ENCODE measurements at regions not wholly inside any gene's neighbourhood (a gene's known extent, or its start where the extent isn't known, plus 50 kb on each side); places are given as distances from the start of the nearest gene placed in this dataset.
A peak's percentile ranks its signal among the peaks of the same experiment; 100 is the strongest.

DNA sequence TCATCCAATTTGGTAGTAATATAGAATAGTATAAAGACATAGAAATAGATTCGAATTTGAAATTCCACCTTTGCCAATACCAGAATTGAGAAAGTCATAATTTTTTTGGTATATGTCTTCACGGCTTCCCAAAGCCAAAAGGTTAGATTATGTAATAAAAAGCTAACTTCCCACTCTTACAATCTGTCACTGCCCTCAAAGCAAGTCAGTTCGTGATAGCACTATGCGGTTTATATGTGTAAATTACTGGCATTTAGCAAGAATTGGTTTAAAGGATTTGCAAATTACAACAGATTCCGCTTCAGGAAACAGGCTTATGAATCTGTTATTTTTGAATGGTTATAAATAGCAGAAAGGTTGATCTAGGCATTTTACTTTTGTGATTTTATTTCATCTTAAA is 679.4 kb upstream of the ADGRL2 start:
- intact Hi-C loops (cut with DNase I, micrococcal nuclease), result no loop called here
- ATAC-seq (no peak), DNase-seq (no peak)

DNA sequence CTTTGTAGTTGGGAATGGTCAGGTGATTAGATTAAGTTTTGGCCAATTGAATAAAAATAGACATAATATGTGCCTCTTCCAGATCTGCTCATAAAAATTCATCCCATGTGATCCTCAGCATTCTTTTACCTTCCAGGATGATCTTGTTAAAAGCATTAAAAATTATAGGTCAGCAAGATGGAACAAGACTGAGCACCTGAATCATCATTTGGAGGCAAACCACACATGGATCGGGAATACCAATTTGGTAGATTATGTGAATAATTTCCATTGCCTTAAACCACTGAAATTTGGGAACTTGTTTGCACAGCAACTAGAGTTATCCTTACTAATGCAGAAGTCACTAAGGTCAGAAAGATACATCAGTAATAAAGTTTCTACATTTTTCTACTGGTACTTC is 681.4 kb upstream of the ADGRL2 start:
- DNase-seq (no peak), ATAC-seq (no peak)
- intact Hi-C loops (cut with DNase I, micrococcal nuclease), result no loop called here

DNA sequence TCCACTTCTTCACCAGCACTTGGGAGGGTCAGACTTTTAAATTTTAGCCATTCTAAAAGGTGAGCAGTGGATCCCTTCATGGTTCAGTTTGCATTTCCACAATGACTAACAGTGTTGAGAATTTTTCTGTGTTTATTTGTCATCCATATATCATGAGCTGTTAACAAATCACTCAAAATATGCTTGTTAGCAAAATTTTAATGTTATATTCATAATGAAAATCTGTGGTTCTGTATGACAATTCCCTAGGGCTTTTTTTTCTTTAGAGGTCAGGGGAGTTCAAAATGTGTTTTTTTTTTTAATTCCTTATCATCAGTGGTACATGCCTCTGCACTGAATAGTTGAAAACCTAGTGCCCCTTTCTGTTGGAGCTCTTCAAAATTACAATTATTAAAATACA is 682.2 kb upstream of the ADGRL2 start:
- intact Hi-C loops (cut with DNase I, micrococcal nuclease), result no loop called here
- DNase-seq (no peak), ATAC-seq (no peak)

DNA sequence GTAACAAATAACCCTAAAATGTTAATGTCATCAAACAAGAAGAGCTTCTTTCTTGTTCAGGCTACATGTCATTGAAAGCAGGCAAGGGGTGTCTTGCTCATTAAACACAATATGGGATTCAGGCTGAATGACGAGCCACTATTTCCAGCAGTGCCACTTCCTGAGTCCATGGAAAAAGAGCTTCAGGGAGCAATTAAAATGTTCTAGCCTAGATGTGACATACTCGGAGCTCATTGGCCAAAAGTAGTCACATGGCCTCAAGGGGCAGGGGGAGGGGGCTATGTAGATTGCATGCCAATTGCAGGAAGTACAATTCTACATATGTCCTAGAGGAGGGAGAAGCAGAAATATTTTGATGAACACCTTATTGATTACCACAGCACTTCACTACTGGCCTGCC is 685.3 kb upstream of the ADGRL2 start:
- ATAC-seq, result no peak
- intact Hi-C loops (cut with DNase I, micrococcal nuclease), result no loop called here
- DNase-seq, result no peak

DNA sequence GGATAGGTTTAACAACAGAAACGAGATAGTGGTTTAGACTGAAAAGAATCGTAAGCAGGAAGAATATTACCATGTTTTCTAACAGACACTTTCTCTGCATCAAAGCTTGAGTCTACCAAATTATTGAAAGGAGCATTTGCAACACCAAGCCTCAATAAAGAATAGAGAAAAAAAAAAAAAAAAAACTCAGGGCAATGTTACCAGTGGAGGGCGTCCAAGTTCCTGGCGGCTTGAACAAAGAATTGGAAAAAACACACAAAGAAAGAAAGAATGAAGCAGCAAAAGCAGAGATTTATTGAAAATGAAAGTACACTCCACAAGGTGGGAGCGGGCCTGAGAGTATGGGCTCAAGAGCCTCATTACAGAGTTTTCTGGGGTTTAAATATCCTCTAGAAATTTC is 686.5 kb upstream of the ADGRL2 start:
- DNase-seq (no peak), ATAC-seq (no peak)
- intact Hi-C loops (cut with DNase I, micrococcal nuclease), result no loop called here

DNA sequence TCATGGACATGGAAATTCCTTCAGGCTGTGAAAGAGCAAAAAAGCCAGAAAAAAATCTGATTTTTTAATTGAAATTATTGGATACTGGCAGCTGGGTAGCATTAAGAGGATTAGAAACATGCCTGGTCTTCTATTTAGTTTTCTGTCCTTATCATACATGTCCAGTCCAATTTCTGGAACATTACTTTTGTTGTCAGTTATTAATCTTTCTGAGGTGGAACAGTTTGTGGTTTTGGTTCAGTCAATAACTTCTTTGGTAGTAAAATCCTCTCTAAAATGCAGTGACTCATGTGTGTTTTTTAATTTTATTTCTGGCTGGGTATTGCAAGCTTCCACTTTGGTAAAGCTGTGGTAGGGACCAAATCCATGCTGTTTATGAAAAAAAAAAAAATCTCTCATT is 687.0 kb upstream of the ADGRL2 start:
- intact Hi-C loops (cut with DNase I, micrococcal nuclease), result no loop called here
- ATAC-seq, result no peak
- no peak for DNase-seq

DNA sequence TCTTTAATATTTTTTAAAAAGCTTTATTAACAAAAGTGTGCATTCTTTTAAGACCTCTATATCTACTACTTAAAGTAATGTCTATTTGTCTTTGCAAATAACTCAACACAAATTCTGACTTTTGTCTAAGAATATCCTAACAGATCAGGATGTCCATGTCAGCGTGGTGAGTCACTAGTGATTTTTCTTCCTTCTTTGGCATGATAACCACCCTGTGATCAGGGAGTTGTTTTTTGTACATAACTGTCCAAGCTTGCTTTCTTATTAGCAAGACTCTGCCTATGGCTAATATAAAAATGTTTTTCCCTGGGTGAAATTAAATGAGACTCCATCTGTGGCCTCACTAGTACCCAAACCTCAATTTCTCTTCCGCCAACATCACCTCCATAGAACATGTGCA is 688.9 kb upstream of the ADGRL2 start:
- intact Hi-C loops (cut with DNase I, micrococcal nuclease), result no loop called here
- ATAC-seq (no peak), DNase-seq (no peak)

DNA sequence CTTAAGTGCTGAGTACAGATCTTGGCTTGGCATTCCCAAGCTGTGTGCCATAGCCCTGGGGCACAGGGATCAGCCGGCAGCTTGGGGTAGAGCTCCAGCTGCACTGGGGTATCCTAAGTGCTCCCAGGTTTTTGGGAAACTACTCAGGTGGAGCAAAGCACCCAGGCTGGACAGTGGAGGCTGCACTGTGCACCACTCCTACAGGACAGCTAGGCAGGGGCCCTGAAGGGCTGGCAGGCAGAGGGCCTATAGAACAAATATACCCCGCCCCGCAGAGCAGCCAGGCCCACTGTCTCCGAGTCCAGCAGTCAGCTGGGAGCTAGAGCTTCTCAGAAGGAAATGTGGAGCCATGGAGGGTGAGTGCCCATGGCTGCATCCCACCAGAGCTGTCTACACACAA is 691.7 kb upstream of the ADGRL2 start:
- DNase-seq, result no peak
- intact Hi-C loops (cut with DNase I, micrococcal nuclease), result no loop called here
- no peak for ATAC-seq

DNA sequence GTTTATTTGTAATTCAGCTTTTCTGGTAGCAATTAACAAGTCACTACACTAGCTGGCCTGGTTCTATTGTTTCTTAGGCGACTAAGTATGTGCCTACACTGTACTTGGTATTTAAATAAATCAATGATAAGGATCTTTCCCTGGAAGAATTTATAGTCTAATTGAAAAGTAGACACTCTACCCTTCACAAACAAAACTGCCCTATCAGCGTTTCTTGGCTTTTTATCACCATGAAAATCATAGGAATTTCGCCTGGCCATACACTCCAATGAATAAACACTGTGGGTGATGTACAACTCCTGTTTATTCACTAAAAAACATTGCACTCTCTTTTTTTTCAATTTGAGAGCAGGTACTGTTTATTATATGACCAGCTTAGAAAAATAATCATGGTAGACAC is 702.9 kb upstream of the ADGRL2 start:
- DNase-seq (no peak), ATAC-seq (no peak)
- intact Hi-C loops (cut with DNase I, micrococcal nuclease), result no loop called here

DNA sequence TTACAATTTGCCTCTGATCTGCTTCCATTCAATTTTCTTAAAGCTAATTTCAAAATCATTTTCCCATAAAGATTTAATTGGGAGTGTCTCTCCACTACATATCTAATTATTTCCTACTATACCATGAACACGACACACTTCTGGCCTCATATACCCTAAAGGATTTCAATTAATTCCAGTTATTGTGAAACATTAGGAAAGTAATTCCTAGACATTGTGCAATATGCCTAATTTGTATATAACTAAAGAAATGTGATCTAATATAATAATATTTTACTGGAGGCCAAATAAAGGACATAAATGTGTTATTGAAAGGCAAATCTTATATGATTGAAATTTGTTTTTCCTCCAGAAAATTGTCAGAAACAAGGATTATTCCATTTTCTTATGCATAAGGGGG is 727.2 kb upstream of the ADGRL2 start:
- intact Hi-C loops (cut with DNase I, micrococcal nuclease), result no loop called here
- DNase-seq, result no peak
- ATAC-seq, result no peak

DNA sequence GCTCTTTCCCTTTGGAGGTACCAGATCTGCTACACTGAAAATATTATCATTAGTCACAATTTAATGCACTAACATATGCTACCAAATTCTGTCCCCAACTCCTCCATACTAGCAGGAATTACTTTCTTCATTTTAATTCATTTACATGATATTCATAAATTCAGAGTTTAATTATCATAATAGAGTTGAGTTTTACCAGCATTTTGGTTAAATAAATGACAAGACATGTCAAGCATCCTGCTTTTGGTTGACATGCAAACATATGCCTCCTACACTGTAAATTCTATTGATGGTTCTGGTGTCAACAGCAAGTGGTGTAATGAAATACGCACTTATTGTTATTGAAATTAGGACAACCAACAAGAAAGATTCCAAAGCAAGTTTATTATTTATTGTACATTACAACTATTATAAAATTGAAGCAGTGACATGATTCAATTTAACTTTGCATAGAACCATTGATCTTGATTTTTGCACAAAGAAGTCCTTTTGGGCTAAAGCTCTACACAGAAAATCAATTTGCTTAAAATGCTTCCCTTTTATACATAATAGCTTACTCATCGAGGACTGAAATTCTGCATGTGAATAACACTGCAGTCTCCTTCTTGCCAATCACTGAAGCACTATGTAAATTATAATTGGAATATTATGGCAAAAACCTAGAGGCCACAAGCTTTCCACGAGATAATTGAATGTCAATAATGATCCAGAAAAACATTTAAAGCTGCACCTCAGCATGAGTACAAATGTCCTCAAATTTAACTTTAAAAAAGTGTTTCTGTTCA is 728.6 kb upstream of the ADGRL2 start:
- intact Hi-C loops (cut with DNase I, micrococcal nuclease), result no loop called here
- ATAC-seq (no peak), DNase-seq (no peak)

DNA sequence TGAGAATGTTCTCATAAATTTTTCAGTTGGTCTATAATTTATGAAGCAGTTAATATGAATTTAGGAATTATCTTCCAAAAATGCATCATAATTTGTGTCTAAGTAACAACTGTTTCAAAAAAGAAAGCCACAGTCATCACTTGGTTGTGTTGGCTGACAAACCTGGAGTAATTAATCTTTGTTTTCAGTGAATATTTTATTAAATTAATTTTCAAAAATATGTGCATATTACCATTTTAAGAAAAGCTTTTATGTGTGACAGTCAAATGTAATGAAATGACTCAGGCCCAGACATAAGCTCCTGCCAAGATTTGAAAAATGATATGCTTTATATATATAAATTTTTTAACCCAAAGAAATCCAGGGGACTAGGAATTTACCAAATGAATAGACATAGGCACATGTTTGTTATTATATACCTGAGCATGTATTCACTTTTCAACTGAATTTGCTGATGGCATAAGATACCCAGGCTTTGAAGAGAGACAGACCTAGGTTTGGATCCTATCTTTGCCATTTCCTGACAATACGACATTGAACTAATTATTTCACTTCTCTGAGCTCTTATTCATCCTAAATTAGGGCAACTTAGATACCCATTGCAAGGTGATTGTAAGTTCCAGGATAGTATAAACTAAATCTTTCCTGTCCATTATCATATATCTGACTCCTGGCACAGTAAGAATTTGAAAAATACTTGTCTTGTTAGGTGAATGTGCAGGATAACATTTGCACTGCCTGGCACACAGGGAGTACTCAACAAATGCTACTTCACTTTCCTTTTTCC is 729.5 kb upstream of the ADGRL2 start:
- DNase-seq (no peak), ATAC-seq (no peak)
- intact Hi-C loops (cut with DNase I, micrococcal nuclease), result no loop called here

DNA sequence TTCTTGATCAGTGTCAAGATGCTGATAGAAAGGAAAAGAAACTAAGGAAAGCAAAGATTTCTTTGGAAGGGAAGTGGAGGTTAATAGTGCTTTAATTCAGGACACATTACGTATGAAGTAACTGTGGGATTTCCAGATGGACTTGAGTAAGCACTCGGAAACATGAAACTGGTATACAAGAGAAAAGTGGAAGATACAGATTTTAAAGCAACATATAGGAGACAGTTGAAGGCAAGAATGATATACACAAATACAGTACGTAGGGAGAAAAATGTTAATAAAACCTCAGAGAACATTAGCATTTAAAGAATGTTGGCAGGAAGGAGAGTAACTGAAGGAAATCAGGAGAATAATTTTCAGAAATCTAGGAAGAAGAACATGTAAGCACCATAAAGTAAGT is 730.9 kb upstream of the ADGRL2 start:
- ATAC-seq (no peak), DNase-seq (no peak)
- intact Hi-C loops (cut with DNase I, micrococcal nuclease), result no loop called here

DNA sequence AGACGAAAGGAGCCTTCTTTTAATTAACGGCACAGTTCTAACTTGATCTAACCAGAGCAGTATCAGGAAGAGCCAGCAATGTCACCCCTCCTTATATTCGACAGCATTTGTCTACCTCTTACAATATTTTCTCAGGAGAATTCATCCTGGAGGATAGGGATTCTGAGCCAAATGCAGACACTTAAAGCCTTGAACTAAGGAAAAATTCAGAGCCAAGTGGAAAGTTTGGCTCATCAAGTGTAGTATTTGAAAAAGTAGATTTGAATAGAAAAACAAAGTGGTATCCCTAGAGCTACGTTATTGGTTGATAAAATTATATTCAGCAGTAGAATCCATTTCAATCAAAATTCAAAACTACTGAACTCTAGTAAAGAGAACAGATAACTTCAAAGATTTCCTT is 732.0 kb upstream of the ADGRL2 start:
- no peak for ATAC-seq
- intact Hi-C loops (cut with DNase I, micrococcal nuclease), result no loop called here
- DNase-seq, result no peak

DNA sequence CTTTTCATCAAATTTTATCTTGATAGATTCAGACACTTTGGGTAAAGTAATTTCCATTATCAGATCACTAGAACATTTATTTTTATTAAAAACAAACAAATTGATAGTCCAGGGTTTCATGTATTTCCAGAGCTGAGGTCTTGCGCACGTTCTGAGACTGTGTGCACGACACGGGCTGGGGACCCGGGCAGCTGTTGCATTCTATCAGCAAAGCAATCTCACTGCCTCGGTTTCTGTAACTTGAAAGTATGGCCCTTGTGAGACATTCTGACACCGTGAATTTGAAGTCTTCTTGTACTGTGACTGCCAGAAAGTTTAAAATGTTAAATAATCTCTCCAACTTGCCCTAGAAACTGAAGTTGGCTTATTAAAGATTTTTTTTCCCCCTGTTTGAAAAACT is 746.9 kb upstream of the ADGRL2 start:
- DNase-seq (no peak), ATAC-seq (no peak)
- intact Hi-C loops (cut with DNase I, micrococcal nuclease), result no loop called here

DNA sequence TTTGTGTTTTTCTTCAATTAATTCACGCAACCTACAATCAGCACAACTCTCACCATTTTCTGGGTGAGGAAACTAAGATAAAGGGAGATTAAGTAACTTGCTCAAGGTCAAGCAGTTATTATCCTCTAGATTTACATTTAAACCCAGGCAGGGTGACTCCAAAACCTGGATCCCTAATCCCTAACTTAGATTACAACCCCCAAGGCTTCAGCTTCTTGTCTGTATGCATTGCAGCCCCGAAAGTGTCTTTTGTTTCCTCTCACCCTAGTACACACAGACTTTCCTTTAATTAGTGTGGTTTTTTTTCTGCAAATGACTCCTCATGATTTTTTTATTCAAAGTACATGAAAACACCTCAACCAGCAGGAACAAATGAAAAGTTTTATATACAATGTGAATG is 748.6 kb upstream of the ADGRL2 start:
- DNase-seq (no peak), ATAC-seq (no peak)
- intact Hi-C loops (cut with DNase I, micrococcal nuclease), result no loop called here

DNA sequence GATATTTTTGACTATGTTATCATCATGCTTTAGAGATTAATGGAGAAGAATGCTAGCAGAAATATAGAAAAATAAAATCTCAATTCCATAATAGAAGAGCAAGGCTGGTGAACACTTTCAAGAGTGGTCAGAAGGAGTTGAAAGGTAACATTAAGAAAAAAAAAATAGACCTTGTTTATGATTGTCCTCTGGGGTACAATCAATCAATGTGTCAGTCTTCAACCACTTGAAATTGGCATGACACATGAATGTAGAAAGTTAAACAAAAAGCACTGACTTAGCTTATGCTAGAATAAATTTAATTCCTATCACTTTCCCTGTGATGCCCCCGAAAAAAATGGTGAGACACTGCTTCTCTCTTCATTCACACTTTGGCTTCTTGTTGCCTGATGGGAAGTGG is 750.3 kb upstream of the ADGRL2 start:
- ATAC-seq, result no peak
- no peak for DNase-seq
- intact Hi-C loops (cut with DNase I, micrococcal nuclease), result no loop called here

DNA sequence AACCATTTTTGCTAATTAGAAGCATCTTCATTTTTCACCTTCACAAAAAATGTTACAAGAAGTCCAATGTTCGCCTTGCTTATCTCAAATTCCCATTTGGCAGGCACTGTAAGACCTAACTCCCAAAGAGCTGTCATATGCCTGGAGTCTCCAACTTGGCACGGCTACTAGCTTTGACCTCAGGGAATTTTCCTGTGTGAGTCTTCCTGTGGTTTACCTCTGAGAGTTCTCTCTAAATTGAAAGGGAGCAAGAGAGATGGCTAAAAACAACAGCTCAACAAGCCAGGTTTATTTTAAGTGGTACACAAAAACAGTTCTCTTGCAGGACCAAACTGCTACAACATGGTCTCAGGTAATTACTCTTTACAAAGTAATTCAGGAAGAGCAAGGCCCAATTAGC is 756.0 kb upstream of the ADGRL2 start:
- intact Hi-C loops (cut with DNase I, micrococcal nuclease), result no loop called here
- no peak for DNase-seq
- ATAC-seq, result no peak

DNA sequence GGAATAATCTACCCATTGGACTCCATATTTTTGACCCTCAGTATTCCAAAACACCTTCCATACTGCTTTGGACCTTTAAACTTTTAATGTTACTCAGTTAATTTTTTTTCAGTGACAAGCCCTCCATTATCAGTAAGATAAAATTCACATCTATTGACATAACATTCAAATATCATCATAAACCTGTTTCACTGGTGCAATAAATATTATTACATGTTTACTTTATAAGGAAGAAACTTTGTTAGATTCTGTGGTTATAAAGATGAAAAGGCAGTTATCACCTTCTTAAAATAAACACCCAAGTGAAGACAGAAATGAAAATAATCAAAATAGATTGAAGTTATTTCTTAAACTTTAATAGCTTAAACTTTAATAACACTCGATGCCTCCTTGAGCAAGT is 758.5 kb upstream of the ADGRL2 start:
- DNase-seq, result no peak
- intact Hi-C loops (cut with DNase I, micrococcal nuclease), result no loop called here

DNA sequence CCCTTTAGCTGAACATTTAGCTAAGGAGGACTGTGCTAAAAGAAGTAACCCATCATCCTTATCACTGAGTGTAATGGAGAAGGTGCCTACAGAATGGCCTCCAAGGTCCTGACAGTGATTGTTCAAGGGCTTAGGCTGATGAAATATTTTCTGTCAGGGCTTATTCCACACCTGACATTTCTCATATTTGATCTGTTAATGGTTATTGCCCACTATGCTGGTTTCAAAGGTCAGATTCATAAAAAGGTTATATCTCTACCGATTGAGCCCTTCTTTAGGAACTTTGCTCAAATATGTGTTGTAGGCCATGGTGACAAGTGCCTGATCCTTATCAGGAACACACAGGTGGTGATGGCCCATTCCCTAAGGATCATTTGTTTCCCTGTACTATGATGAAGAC is 766.4 kb upstream of the ADGRL2 start:
- DNase-seq, result no peak
- peak; percentile 79 for ATAC-seq
- intact Hi-C loops (cut with DNase I, micrococcal nuclease), result no loop called here

More for the DNA sequence above, 758.5 kb upstream of the ADGRL2 start:
- ATAC-seq, result no peak

DNA sequence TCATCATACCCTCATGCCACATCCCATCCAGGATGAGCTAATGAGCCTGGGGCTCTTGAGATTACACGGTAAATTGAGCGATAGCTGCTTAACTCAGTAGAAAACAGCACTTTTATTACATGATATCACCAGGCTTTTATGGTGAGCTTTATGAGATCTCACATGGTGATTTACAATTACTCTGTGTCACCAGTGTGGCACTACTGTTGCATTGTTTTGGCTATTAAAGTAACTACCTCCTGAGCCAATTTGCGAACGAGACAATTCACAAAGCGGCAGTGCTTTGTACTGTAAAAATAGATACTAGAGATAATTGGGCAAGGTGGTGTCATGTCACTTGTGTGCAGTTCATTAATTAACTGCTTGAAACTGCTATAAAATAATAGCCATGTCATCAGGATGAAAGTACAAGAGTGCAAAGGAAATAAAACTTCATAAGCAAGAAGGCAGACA is 767.7 kb upstream of the ADGRL2 start:
- no peak for DNase-seq
- ATAC-seq, result peak; percentile 85
- intact Hi-C loops (cut with DNase I, micrococcal nuclease), result no loop called here

Data from left colon (tissue), 2 donors.